Liver (tissue), 8 donors: ENCODE measurements at regions not wholly inside any gene's neighbourhood (a gene's known extent, or its start where the extent isn't known, plus 50 kb on each side); places are given as distances from the start of the nearest gene placed in this dataset.

Experiments used
- DNase-seq: peaks from one replicate; pipeline ENCODE4 v3.0.0-alpha.2; 2017; ENCODE audit warnings: low spot score
- H3K27ac ChIP-seq, 2 donors: one replicate each; pipeline ENCODE4 v1.7.0; 2013; ENCODE audit warnings: inconsistent platforms in 2 of 2, low read length in 2 of 2, control low read depth in 1 of 2, low read depth in 1 of 2, mild to moderate bottlenecking in 1 of 2
- H3K27me3 ChIP-seq, 4 donors: one replicate each; pipeline versions ENCODE4 v1.6.1 to v1.7.0; 2013; ENCODE audit warnings: low read length in 3 of 4, inconsistent platforms in 1 of 4, mild to moderate bottlenecking in 1 of 4, moderate library complexity in 1 of 4; ENCODE audit not compliant: control insufficient read depth in 4 of 4, insufficient read depth in 4 of 4
- H3K36me3 ChIP-seq, 4 donors: one replicate each; pipeline versions ENCODE4 v1.6.1 to v1.7.0; 2013; ENCODE audit warnings: low read length in 3 of 4, mild to moderate bottlenecking in 3 of 4, low read depth in 1 of 4, moderate library complexity in 1 of 4; ENCODE audit not compliant: control insufficient read depth in 4 of 4, insufficient read depth in 3 of 4
- H3K4me1 ChIP-seq, 4 donors: one replicate each; pipeline versions ENCODE4 v1.6.1 to v1.7.0; 2013; ENCODE audit warnings: low read length in 3 of 4, mild to moderate bottlenecking in 3 of 4, moderate library complexity in 1 of 4; ENCODE audit not compliant: control insufficient read depth in 4 of 4, insufficient read depth in 4 of 4
- H3K4me3 ChIP-seq, 3 donors: one replicate each; pipeline versions ENCODE4 v1.6.1 to v1.7.0; 2013; ENCODE audit warnings: low read length in 3 of 3, control low read depth in 1 of 3, low read depth in 1 of 3, mild to moderate bottlenecking in 1 of 3
- H3K9ac ChIP-seq, 2 donors: one replicate each; pipeline ENCODE4 v1.7.0; 2013; ENCODE audit warnings: low read length in 2 of 2, mild to moderate bottlenecking in 2 of 2, moderate library complexity in 2 of 2, control low read depth in 1 of 2, low read depth in 1 of 2
- H3K9me3 ChIP-seq, 4 donors: one replicate each; pipeline versions ENCODE4 v1.6.1 to v1.7.0; 2013; ENCODE audit warnings: low read length in 3 of 4; ENCODE audit not compliant: control insufficient read depth in 4 of 4
- ATF3 ChIP-seq: IDR thresholded peaks from 2 replicates; pipeline ENCODE4 v1.6.1; 2016; ENCODE audit warnings: antibody characterized with exemption
- EGR1 ChIP-seq, 2 donors: IDR thresholded peaks; 2 replicates each; pipeline ENCODE4 v1.6.1; 2016 to 2018; ENCODE audit warnings: antibody characterized with exemption in 2 of 2, low read depth in 2 of 2
- FOXA1 ChIP-seq: IDR thresholded peaks from 2 replicates; pipeline ENCODE4 v1.6.1; 2016; ENCODE audit warnings: antibody characterized with exemption
- FOXA2 ChIP-seq: IDR thresholded peaks from 2 replicates; pipeline ENCODE4 v1.6.1; 2016; ENCODE audit warnings: antibody characterized with exemption
- GABPA ChIP-seq, 2 donors: IDR thresholded peaks in 1 of 2; conservative IDR thresholded peaks in 1 of 2; 2 replicates each; pipeline ENCODE4 v1.6.1; 2016; ENCODE audit warnings: antibody characterized with exemption in 2 of 2, mild to moderate bottlenecking in 1 of 2, moderate library complexity in 1 of 2
- HNF4A ChIP-seq, 2 donors: conservative IDR thresholded peaks; 2 replicates each; pipeline ENCODE4 v1.6.1; 2016; ENCODE audit warnings: antibody characterized with exemption in 2 of 2, mild to moderate bottlenecking in 2 of 2
- HNF4G ChIP-seq: IDR thresholded peaks from 2 replicates; pipeline ENCODE4 v1.6.1; 2016; ENCODE audit warnings: antibody characterized with exemption
- JUND ChIP-seq, 2 donors: IDR thresholded peaks; 2 replicates each; pipeline ENCODE4 v1.6.1; 2016; ENCODE audit warnings: antibody characterized with exemption in 2 of 2
- NR2F2 ChIP-seq: IDR thresholded peaks from 2 replicates; pipeline ENCODE4 v1.6.1; 2016; ENCODE audit warnings: antibody characterized with exemption
- RAD21 ChIP-seq, 2 donors: IDR thresholded peaks; 2 replicates each; pipeline ENCODE4 v1.6.1; 2016; ENCODE audit warnings: antibody characterized with exemption in 2 of 2, mild to moderate bottlenecking in 2 of 2
- RXRA ChIP-seq, 2 donors: IDR thresholded peaks; 2 replicates each; pipeline ENCODE4 v1.6.1; 2017 to 2018; ENCODE audit warnings: antibody characterized with exemption in 2 of 2, mild to moderate bottlenecking in 1 of 2
- TAF1 ChIP-seq: conservative IDR thresholded peaks from 2 replicates; pipeline ENCODE4 v1.6.1; 2016; ENCODE audit warnings: antibody characterized with exemption, mild to moderate bottlenecking
- YY1 ChIP-seq: IDR thresholded peaks from 2 replicates; pipeline ENCODE4 v1.6.1; 2016; ENCODE audit warnings: antibody characterized with exemption, mild to moderate bottlenecking
- WGBS: extraction: QIAGEN DNeasy Blood & Tissue Kit; methylation state at CpG from one replicate; pipeline ENCODE4 v1.1.7; 2013; 5-methylcytosine and 5-hydroxymethylcytosine counted together
- TF ChIP-seq, protein P1 (sequence below): IDR thresholded peaks from 2 replicates; pipeline ENCODE4 v1.6.1; 2016; ENCODE audit warnings: antibody characterized with exemption
- TF ChIP-seq, protein P2 (sequence below): IDR thresholded peaks from 2 replicates; pipeline ENCODE4 v1.6.1; 2016; ENCODE audit warnings: antibody characterized with exemption, mild to moderate bottlenecking
- TF ChIP-seq, protein P3 (sequence below): fragments of 150-350 bp; IDR thresholded peaks from 2 replicates; pipeline ENCODE4 v1.5.1; 2017; ENCODE audit warnings: improper control_type of control experiment, low read depth, low read length; ENCODE audit not compliant: missing input control
- donor health status: healthy.
- donor health status: healthy.
- donor health status: healthy.
- donor health status: healthy.
- donor health status: healthy.

DNA sequence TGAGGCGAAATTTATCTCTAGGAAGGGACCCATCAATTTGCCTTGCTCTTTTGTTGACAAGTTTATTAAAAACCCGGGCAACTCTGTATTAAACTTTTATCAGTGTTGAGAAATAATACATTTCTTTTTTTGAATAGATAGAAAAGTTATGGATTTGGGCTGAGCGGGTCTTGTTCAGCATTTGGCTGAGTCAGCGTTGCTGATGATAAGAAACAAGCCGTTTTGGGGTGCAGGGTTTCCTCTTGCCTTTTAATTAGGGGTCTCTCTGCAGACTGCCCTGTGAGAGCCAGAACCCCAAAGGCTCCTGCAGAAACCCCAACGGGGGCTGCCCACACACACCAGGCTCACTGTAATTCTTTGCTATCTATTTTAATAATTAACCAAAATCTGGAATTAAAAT, 82.1 kb upstream of the SLCO4A1 start:
- no peak overlapping the region for H3K4me3 ChIP-seq
- H3K27me3 ChIP-seq = peaks cover 0 to 4% (median 1%) of the 10 kb centered on the region in 4 donors
- no peaks in the 10 kb centered on the region for H3K9me3 ChIP-seq
- 51% methylated on average over 6 of the region's 6 CpGs for WGBS
- H3K9ac ChIP-seq = no peak overlapping the region
- H3K27ac ChIP-seq = no peak overlapping the region
- peaks cover 0 to 8% (median 2%) of the 10 kb centered on the region in 4 donors for H3K4me1 ChIP-seq
- DNase-seq = no peak
- no peak for TF ChIP-seq GABPA (IDR thresholded peaks at IDR 0.05 in 1 of 2, conservative IDR thresholded peaks at IDR 0.05 in 1 of 2)
- no peak for TF ChIP-seq FOXA2
- TF ChIP-seq, protein P1, sequence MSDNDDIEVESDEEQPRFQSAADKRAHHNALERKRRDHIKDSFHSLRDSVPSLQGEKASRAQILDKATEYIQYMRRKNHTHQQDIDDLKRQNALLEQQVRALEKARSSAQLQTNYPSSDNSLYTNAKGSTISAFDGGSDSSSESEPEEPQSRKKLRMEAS = no peak
- TF ChIP-seq, protein P2, sequence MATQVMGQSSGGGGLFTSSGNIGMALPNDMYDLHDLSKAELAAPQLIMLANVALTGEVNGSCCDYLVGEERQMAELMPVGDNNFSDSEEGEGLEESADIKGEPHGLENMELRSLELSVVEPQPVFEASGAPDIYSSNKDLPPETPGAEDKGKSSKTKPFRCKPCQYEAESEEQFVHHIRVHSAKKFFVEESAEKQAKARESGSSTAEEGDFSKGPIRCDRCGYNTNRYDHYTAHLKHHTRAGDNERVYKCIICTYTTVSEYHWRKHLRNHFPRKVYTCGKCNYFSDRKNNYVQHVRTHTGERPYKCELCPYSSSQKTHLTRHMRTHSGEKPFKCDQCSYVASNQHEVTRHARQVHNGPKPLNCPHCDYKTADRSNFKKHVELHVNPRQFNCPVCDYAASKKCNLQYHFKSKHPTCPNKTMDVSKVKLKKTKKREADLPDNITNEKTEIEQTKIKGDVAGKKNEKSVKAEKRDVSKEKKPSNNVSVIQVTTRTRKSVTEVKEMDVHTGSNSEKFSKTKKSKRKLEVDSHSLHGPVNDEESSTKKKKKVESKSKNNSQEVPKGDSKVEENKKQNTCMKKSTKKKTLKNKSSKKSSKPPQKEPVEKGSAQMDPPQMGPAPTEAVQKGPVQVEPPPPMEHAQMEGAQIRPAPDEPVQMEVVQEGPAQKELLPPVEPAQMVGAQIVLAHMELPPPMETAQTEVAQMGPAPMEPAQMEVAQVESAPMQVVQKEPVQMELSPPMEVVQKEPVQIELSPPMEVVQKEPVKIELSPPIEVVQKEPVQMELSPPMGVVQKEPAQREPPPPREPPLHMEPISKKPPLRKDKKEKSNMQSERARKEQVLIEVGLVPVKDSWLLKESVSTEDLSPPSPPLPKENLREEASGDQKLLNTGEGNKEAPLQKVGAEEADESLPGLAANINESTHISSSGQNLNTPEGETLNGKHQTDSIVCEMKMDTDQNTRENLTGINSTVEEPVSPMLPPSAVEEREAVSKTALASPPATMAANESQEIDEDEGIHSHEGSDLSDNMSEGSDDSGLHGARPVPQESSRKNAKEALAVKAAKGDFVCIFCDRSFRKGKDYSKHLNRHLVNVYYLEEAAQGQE = no peak
- no peak for TF ChIP-seq HNF4A (conservative IDR thresholded peaks at IDR 0.05)
- no peak for TF ChIP-seq YY1
- TF ChIP-seq ATF3 = no peak
- no peak for TF ChIP-seq EGR1 (IDR thresholded peaks at IDR 0.05; ENCODE audit: low read depth in 2 of 2)
- TF ChIP-seq RAD21 (IDR thresholded peaks at IDR 0.05) = no peak
- no peak for TF ChIP-seq JUND (IDR thresholded peaks at IDR 0.05)
- no peak for TF ChIP-seq NR2F2
- no peaks in the 10 kb centered on the region for H3K36me3 ChIP-seq

GRCh38 chr20:62561182-62561581, 81.1 kb upstream of the SLCO4A1 start:
- no peak overlapping the region for H3K27ac ChIP-seq
- peaks cover 0 to 2% (median under 1%) of the 10 kb centered on the region in 4 donors for H3K4me1 ChIP-seq
- no peak for DNase-seq
- 47% methylated on average over 15 of the region's 15 CpGs for WGBS
- no peaks in the 10 kb centered on the region for H3K36me3 ChIP-seq
- no peak for TF ChIP-seq RAD21 (IDR thresholded peaks at IDR 0.05)
- no peak for TF ChIP-seq FOXA1
- TF ChIP-seq TAF1 = no peak
- TF ChIP-seq HNF4A (conservative IDR thresholded peaks at IDR 0.05) = no peak
- TF ChIP-seq FOXA2 = no peak
- TF ChIP-seq, protein P2 = no peak
- TF ChIP-seq RXRA (IDR thresholded peaks at IDR 0.05) = no peak
- no peak for TF ChIP-seq YY1
- TF ChIP-seq, protein P1 = no peak
- TF ChIP-seq, protein P3, sequence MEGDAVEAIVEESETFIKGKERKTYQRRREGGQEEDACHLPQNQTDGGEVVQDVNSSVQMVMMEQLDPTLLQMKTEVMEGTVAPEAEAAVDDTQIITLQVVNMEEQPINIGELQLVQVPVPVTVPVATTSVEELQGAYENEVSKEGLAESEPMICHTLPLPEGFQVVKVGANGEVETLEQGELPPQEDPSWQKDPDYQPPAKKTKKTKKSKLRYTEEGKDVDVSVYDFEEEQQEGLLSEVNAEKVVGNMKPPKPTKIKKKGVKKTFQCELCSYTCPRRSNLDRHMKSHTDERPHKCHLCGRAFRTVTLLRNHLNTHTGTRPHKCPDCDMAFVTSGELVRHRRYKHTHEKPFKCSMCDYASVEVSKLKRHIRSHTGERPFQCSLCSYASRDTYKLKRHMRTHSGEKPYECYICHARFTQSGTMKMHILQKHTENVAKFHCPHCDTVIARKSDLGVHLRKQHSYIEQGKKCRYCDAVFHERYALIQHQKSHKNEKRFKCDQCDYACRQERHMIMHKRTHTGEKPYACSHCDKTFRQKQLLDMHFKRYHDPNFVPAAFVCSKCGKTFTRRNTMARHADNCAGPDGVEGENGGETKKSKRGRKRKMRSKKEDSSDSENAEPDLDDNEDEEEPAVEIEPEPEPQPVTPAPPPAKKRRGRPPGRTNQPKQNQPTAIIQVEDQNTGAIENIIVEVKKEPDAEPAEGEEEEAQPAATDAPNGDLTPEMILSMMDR = no peak
- no peak for TF ChIP-seq JUND (IDR thresholded peaks at IDR 0.05)
- TF ChIP-seq ATF3 = no peak
- no peak for TF ChIP-seq HNF4G
- no peak for TF ChIP-seq EGR1 (IDR thresholded peaks at IDR 0.05; ENCODE audit: low read depth in 2 of 2)
- H3K4me3 ChIP-seq = no peak overlapping the region
- H3K27me3 ChIP-seq = peaks cover 0 to 4% (median 1%) of the 10 kb centered on the region in 4 donors
- no peaks in the 10 kb centered on the region for H3K9me3 ChIP-seq
- no peak overlapping the region for H3K9ac ChIP-seq
